ENCODE measurements at regions not wholly inside any gene's neighbourhood (a gene's known extent, or its start where the extent isn't known, plus 50 kb on each side); places are given as distances from the start of the nearest gene placed in this dataset.

- no peak overlapping the region for H3K4me3 Mint-ChIP-seq
- intact Hi-C loops (cut with micrococcal nuclease), result no loop called here
- ATAC-seq, result no peak
- ChIA-PET POLR2A (no interaction called here), CTCF (no interaction called here)
- no peaks in the 10 kb centered on the region for H3K4me1 Mint-ChIP-seq (ENCODE audit: low read depth)
- H3K36me3 Mint-ChIP-seq (ENCODE audit: low read depth), result no peaks in the 10 kb centered on the region
- no peak for DNase-seq
- H3K27ac Mint-ChIP-seq, result no peak overlapping the region
- TF ChIP-seq CTCF (IDR thresholded peaks at IDR 0.05), result no peak
- H3K27me3 Mint-ChIP-seq, result peaks cover 1% of the 10 kb centered on the region
- no peaks in the 10 kb centered on the region for H3K9me3 Mint-ChIP-seq
Measured at GRCh38 chr9:105044518-105044917, 116.6 kb upstream of the ABCA1 start.

- H3K36me3 Mint-ChIP-seq (ENCODE audit: low read depth), result no peaks in the 10 kb centered on the region
- ChIA-PET CTCF (no interaction called here), POLR2A (no interaction called here)
- DNase-seq, result no peak
- H3K4me1 Mint-ChIP-seq (ENCODE audit: low read depth), result peaks cover 4% of the 10 kb centered on the region
- ATAC-seq, result no peak
- H3K4me3 Mint-ChIP-seq, result no peak overlapping the region
- no peak overlapping the region for H3K27ac Mint-ChIP-seq
- TF ChIP-seq CTCF (IDR thresholded peaks at IDR 0.05), result no peak
- peaks cover 1% of the 10 kb centered on the region for H3K27me3 Mint-ChIP-seq
- no peaks in the 10 kb centered on the region for H3K9me3 Mint-ChIP-seq
- intact Hi-C loops (cut with micrococcal nuclease), result no loop called here
Measured at GRCh38 chr9:105046907-105047741, 119.2 kb upstream of the ABCA1 start.

GRCh38 chr9:105047742-105048041, 119.7 kb upstream of the ABCA1 start:
- Mint-ChIP-seq H3K9me3 (no peaks in the 10 kb centered on the region), H3K4me1 (ENCODE audit: low read depth) (peaks cover 10% of the 10 kb centered on the region), H3K4me3 (no peak overlapping the region), H3K27ac (no peak overlapping the region), H3K27me3 (peaks cover 1% of the 10 kb centered on the region), H3K36me3 (ENCODE audit: low read depth) (no peaks in the 10 kb centered on the region)
- DNase-seq, result no peak
- intact Hi-C loops (cut with micrococcal nuclease), result no loop called here
- no peak for TF ChIP-seq CTCF (IDR thresholded peaks at IDR 0.05)
- no peak for ATAC-seq
- ChIA-PET CTCF (no interaction called here), POLR2A (no interaction called here)

- H3K27me3 Mint-ChIP-seq, result no peaks in the 10 kb centered on the region
Measured at GRCh38 chr9:105048331-105048730, 120.4 kb upstream of the ABCA1 start.

More at GRCh38 chr9:105048331-105048730, 120.4 kb upstream of the ABCA1 start:
- H3K4me1 Mint-ChIP-seq (ENCODE audit: low read depth), result peaks cover 16% of the 10 kb centered on the region
- H3K4me3 Mint-ChIP-seq, result no peak overlapping the region
- no peak overlapping the region for H3K27ac Mint-ChIP-seq
- CTCF ChIA-PET, result no interaction called here
- intact Hi-C loops (cut with micrococcal nuclease), result no loop called here
- POLR2A ChIA-PET, result no interaction called here
- DNase-seq (no peak), ATAC-seq (no peak)
- no peaks in the 10 kb centered on the region for H3K36me3 Mint-ChIP-seq (ENCODE audit: low read depth)
- TF ChIP-seq CTCF (IDR thresholded peaks at IDR 0.05), result no peak
- H3K9me3 Mint-ChIP-seq, result no peaks in the 10 kb centered on the region

Data from activated CD8-positive, alpha-beta T cell treated with anti-CD3 and anti-CD28 coated beads for 36 hours (primary cell).